ENCODE measurements at regions not wholly inside any gene's neighbourhood (a gene's known extent, or its start where the extent isn't known, plus 50 kb on each side); places are given as distances from the start of the nearest gene placed in this dataset.
"Not testable (repeated sequence)": the region's sequence is repeated elsewhere in the genome, so short reads cannot be mapped to it uniquely, and the experiment has no call there.

DNA sequence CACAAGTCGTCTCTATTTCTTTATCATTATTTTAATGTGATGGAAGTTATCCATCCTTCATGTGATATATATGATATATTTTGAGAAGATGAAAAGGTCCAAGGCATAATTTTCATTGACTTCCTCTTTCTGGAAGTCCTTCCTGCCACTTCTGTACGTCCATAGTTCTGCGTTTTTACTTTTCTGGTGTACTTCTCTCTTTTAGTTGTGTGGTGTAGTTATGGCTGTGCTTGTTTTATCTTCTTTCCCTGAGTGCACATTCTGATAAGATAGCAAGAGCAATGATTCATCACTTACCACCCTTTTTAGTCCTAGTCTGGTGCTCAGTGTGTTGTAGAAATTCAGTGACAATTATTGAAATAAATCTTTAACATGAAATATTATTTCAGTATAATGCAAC lies 231.3 kb upstream of the FERD3L start:
- no peak for DNase-seq (ENCODE audit: low read depth)

DNA sequence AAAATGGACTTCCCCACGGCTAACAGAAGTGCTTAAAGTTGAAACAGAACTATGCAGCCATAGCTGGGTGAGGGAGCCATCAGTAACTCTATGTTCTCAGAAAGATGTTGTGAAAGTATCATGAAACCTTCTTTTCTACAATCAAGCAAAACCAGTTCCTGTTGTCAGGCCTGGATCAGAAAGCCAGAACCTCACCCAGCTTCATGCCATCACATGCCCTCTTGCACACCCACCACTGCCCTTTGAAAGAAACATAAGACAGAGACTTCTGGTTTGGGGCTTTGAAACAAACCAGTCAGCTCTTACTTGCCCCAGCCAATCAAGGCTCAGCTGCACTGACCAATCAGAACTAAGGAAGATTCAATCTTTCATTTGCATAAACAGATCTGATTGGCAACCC lies 230.8 kb upstream of the FERD3L start:
- DNase-seq (ENCODE audit: low read depth): no peak

DNA sequence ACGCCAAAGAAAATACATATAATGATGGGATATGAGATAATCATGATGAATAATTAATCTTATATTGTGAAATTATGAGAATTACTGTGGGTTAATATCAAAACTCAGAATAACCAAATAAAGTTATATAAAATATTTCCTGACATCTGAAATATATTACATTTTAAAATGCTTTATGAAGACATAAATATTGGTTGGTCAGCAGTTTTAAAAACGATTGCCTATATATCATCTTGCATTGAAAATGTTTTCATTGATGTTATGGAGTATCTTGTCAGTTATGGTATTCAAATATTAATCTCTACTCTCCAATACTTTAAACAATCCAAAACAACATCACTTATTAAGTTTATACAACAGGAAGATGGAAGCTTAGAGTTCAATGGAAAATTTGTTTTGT lies 228.1 kb upstream of the FERD3L start:
- no peak for DNase-seq (ENCODE audit: low read depth)

DNA sequence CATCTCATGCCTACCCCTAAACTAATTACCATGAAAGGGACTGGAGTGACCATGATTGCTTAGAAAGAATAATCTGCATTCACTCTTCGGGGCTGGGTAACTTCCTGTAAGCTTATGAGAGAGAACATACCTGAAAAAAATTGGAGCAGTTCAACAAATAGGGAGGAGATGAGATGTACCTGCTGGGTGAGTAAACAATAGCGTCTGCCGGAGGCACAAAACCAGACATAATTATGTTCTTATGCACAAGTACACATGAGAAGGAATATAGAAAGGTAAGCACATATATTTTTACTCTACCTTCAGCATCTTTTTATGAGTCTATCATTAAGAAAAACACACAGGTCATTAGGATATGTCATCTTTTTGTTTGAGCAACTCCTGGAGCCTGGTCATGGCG lies 224.6 kb upstream of the FERD3L start:
- no peak for DNase-seq (ENCODE audit: low read depth)

DNA sequence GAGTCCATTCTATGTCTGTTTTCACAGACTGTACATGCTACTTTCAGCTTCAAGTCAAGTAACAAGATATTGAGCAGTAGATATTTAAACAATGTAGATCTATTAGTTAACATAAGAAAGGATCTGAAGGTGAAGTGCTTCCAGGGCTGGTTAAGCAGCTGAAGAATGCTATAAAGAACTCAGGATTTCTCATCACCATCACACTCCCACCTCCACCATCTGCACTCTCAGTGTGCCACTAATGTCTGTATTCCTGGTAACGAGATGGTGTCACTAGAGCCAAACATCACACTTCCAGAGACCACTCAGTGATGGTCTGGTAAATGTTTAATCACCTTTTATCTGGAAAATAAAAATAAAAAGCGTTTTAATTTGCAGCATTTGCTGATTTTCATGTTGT lies 224.0 kb upstream of the FERD3L start:
- no peak for DNase-seq (ENCODE audit: low read depth)

DNA sequence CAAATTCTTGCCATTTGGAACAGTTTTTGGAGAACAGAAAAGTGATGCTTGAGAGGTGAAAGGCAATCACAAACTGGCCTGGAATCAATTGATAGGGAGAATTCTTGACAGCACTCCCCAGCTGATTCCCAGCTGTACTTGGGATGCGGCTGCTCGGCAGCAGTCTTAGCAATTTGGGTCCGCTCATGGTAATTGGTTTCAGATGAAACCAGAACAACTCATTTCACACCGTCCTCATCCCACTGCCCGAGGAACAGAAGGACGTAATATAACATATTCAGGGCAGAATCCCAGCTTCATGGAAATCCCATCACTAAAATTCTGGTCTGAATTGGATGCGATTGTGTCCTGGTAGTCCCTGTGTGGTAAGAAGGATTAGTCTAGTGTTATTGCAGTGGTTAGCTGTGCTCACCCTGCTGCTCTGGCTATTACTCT lies 223.3 kb upstream of the FERD3L start:
- no peak for DNase-seq (ENCODE audit: low read depth)

- DNase-seq (ENCODE audit: low read depth): no peak
Observed at GRCh38 chr7:19364950-19365349, 219.7 kb upstream of the FERD3L start.

- no peak for DNase-seq (ENCODE audit: low read depth)
Observed at GRCh38 chr7:19362099-19362498, 216.9 kb upstream of the FERD3L start.

DNA sequence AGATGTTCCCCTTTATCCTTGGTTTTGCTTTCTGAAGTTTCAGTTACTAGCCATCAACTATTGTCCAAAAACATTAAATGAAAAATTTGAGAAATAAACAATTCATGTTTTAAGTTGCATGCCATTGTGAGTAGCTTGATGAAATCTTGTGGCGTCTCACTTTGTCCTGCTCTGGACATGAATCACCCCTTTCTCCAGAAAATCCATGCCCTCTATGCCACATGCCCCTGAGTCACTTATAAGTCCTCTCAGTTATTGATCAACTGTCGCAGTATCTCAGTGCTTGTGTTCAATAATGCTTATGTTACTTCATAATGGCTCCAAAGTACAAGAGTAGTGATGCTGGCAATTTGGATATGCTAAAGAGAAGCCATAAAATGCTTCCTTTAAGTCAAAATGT lies 208.0 kb upstream of the FERD3L start:
- DNase-seq (ENCODE audit: low read depth): peak; percentile 4

DNA sequence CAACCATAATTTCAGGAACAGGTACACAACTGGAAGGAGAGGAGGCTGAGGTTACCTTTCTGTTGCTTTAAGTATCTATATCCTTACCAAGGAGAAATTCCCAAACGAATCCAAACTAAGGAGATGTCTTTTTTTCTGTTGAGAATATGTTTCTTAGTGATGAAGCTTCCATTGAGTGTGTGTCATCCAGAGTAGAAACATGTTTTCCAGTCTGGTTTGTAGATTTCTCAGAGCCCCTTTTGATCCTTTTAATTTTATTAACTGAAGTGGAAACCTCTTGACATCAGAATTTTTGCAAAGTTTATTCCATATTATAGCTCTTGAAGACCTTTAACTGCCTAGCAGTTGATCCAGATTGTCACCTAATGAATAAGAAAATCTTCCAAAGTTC lies 207.1 kb upstream of the FERD3L start:
- no peak for DNase-seq (ENCODE audit: low read depth)

- peak; percentile 4 for DNase-seq (ENCODE audit: low read depth)
Observed at GRCh38 chr7:19351341-19352304, 206.4 kb upstream of the FERD3L start.

DNA sequence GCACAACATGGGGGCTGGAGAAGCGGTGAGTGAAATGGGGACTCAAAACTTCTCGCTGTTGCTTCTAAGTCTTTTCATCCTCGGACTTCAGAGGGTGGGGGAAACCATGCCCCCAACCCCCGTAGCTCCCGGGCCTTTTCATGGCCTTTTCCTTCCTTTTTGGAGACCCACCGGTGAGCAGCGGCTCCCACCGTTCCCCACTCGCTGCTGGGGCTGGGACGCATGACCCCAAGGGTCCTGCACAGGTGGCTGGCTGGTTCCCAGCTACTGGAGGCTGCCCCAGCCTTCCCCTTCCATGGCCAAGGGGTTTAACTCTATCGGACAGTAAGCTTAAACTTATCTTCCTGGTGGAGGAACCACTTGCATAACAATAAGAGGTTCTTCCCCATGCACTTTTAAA lies 194.3 kb upstream of the FERD3L start:
- DNase-seq (ENCODE audit: low read depth): no peak

- not testable (repeated sequence) for DNase-seq (ENCODE audit: low read depth)
Observed at GRCh38 chr7:19338512-19338911, 193.3 kb upstream of the FERD3L start.

DNA sequence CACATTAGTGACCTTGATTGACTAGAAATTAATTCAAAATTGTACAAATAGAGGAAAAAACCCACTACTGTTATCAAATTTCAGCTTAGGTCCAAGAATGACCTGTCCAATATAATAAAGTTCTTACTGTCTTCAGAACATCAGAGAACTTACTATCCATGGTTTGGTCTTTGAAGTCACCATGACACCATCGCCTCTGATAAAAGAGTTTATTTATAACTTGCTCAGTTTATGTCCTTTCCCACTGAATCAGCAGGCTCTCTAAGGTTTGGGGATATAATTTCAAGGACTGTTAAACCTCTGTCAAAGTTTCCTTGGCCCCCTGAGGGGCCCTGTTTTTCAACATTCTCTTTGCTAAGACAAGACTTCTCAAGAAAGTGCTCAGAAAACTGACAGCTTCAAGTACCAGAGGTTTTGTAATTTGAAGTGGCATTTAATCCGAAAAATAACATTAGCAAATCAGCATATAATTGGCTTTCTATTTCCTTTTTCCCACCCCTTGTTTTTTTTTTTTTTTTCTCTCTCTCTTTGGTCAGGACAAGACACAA lies 191.7 kb upstream of the FERD3L start:
- no peak for DNase-seq (ENCODE audit: low read depth)

- no peak for DNase-seq (ENCODE audit: low read depth)
Observed at GRCh38 chr7:19333706-19334105, 188.5 kb upstream of the FERD3L start.

GRCh38 chr7:19327018-19327417 lies 181.8 kb upstream of the FERD3L start:
- peak; percentile 5 for DNase-seq (ENCODE audit: low read depth)

- no peak for DNase-seq (ENCODE audit: low read depth)
Observed at GRCh38 chr7:19322002-19322401, 176.8 kb upstream of the FERD3L start.

DNA sequence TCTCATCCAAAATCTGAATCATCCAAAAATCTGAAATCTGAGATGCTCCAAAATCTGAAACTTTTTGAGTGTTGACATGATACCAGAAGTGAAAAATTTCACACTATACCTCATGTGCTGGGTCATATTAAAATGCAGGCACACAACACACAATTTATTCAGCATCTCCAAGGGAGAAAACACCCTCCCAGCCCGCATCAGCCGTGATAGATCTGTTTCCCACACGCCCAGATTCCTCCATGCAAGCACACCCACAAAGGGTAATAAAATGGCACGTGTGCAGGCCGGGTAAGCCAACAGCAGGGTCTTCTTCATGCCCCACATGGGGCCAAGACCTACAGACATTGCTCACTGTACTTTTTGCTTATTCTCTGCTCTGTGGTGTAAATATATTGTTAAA lies 173.1 kb upstream of the FERD3L start:
- DNase-seq (ENCODE audit: low read depth): no peak

DNA sequence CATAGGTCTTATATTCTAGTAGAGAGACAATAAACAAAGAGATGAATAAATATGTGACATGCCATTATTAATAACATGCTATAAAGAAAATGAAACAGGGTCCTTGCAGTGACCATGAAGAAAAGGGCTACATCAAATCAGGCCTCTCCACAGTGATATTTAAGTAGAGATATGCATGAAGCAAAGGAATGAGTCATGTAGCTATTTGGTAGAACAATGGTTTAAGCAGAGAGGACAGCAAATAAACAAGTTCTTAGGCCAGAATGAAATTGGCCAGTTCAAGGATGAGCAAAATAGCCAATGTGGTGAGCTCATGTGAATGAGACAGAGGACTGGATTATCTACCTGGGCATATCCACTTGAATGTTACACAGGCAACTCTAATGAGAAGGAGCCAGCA lies 172.2 kb upstream of the FERD3L start:
- DNase-seq (ENCODE audit: low read depth): no peak

DNA sequence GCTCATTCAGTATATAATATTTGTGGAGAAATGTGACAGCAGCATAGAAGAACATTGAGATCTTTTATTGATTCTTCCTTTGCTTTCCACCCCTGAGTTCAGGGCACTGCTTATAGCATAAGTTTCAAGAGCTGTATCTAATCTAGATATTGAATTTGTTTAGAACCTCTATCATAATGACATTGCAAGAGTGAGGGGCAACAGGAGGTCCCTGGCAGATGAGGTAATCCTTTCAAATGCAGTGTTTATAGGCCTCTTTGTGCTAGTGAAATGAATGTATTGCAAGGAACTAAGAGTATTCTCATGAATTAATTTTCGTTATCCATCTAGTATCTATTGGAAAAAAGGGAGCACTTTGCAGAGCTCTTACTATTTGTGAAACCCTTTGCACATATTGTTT lies 167.2 kb upstream of the FERD3L start:
- no peak for DNase-seq (ENCODE audit: low read depth)

DNA sequence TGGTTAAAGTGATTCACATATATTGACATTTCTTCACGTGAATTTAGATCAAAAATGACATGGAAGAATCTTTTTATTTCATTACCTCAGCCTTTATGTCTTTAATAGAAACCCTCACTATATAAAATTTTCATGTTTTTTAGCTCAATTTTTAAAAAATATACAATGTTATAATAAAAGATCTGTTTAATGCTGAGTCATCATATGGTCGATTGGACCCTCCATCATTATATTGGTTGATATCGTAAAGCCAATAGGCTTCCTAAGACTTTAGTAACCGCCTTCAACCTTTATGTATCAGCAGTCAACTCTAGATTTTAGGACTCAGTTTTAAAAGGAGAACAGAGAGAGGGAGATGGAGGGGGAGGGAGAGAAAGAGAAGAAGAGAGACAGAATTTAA lies 162.3 kb upstream of the FERD3L start:
- no peak for DNase-seq (ENCODE audit: low read depth)

- no peak for DNase-seq (ENCODE audit: low read depth)
Observed at GRCh38 chr7:19305698-19306097, 160.5 kb upstream of the FERD3L start.

- no peak for DNase-seq (ENCODE audit: low read depth)
Observed at GRCh38 chr7:19304086-19304485, 158.9 kb upstream of the FERD3L start.

GRCh38 chr7:19302731-19303130 lies 157.5 kb upstream of the FERD3L start:
- no peak for DNase-seq (ENCODE audit: low read depth)
